Endothelial cell (in vitro differentiated cells): ENCODE measurements at regions not wholly inside any gene's neighbourhood (a gene's known extent, or its start where the extent isn't known, plus 50 kb on each side); places are given as distances from the start of the nearest gene placed in this dataset.

ENCODE experiments used
- DNase-seq: peaks from one replicate; pipeline ENCODE4 v3.0.0; 2021; ENCODE audit warnings: low spot score
- H3K27ac Mint-ChIP-seq: one replicate; pipeline ENCODE4 v1.8.0; 2021; ENCODE audit warnings: mixed read lengths, inconsistent platforms; ENCODE audit not compliant: unreplicated experiment
- H3K27me3 Mint-ChIP-seq: one replicate; pipeline ENCODE4 v1.8.0; 2021; ENCODE audit warnings: mild to moderate bottlenecking, moderate library complexity, mixed read lengths, inconsistent platforms; ENCODE audit not compliant: unreplicated experiment
- H3K36me3 Mint-ChIP-seq: one replicate; pipeline ENCODE4 v1.8.0; 2021; ENCODE audit warnings: mild to moderate bottlenecking, low read depth, mixed read lengths, inconsistent platforms; ENCODE audit not compliant: unreplicated experiment
- H3K4me1 Mint-ChIP-seq: one replicate; pipeline ENCODE4 v1.8.0; 2021; ENCODE audit warnings: mild to moderate bottlenecking, mixed read lengths, inconsistent platforms; ENCODE audit not compliant: unreplicated experiment
- H3K4me3 Mint-ChIP-seq: one replicate; pipeline ENCODE4 v1.8.0; 2021; ENCODE audit warnings: mild to moderate bottlenecking, mixed read lengths, inconsistent platforms; ENCODE audit not compliant: unreplicated experiment
- H3K9me3 Mint-ChIP-seq: one replicate; pipeline ENCODE4 v1.8.0; 2021; ENCODE audit warnings: mixed read lengths, inconsistent platforms; ENCODE audit not compliant: unreplicated experiment
- CTCF ChIP-seq: fragments of 200-600 bp; sonication (generic); IDR thresholded peaks from one replicate; pipeline ENCODE4 v1.5.0; 2021; ENCODE audit warnings: antibody characterized with exemption; ENCODE audit not compliant: unreplicated experiment

- no peak for TF ChIP-seq CTCF
- DNase-seq, result no peak
- Mint-ChIP-seq H3K36me3 (no peaks in the 10 kb centered on the region), H3K27ac (no peak overlapping the region), H3K27me3 (no peaks in the 10 kb centered on the region), H3K4me1 (no peaks in the 10 kb centered on the region), H3K4me3 (no peak overlapping the region), H3K9me3 (no peaks in the 10 kb centered on the region)
These were observed 421.9 kb upstream of the KCNN2 start for GRCh38 chr5:113939988-113940387.

GRCh38 chr5:113950186-113950585 is 411.7 kb upstream of the KCNN2 start:
- Mint-ChIP-seq H3K27me3 (peaks cover 4% of the 10 kb centered on the region), H3K27ac (no peak overlapping the region), H3K4me1 (no peaks in the 10 kb centered on the region), H3K4me3 (no peak overlapping the region), H3K36me3 (no peaks in the 10 kb centered on the region), H3K9me3 (peaks cover 4% of the 10 kb centered on the region)
- no peak for DNase-seq
- TF ChIP-seq CTCF, result no peak

GRCh38 chr5:113965225-113965624 is 396.6 kb upstream of the KCNN2 start:
- Mint-ChIP-seq H3K4me1 (no peaks in the 10 kb centered on the region), H3K36me3 (no peaks in the 10 kb centered on the region), H3K27ac (no peak overlapping the region), H3K27me3 (peaks cover 2% of the 10 kb centered on the region), H3K9me3 (no peaks in the 10 kb centered on the region), H3K4me3 (no peak overlapping the region)
- DNase-seq, result no peak
- no peak for TF ChIP-seq CTCF

- no peaks in the 10 kb centered on the region for H3K36me3 Mint-ChIP-seq
These were observed 392.0 kb upstream of the KCNN2 start for GRCh38 chr5:113969901-113970300.

GRCh38 chr5:113971454-113971853 is 390.4 kb upstream of the KCNN2 start:
- no peak overlapping the region for H3K27ac Mint-ChIP-seq
- no peaks in the 10 kb centered on the region for H3K9me3 Mint-ChIP-seq
- H3K36me3 Mint-ChIP-seq, result no peaks in the 10 kb centered on the region
- H3K4me1 Mint-ChIP-seq, result no peaks in the 10 kb centered on the region
- no peak for TF ChIP-seq CTCF
- no peaks in the 10 kb centered on the region for H3K27me3 Mint-ChIP-seq
- no peak for DNase-seq
- no peak overlapping the region for H3K4me3 Mint-ChIP-seq

More at GRCh38 chr5:113969901-113970300, 392.0 kb upstream of the KCNN2 start:
- H3K4me3 Mint-ChIP-seq, result no peak overlapping the region
- DNase-seq, result no peak
- H3K27ac Mint-ChIP-seq, result no peak overlapping the region
- H3K9me3 Mint-ChIP-seq, result no peaks in the 10 kb centered on the region
- H3K27me3 Mint-ChIP-seq, result no peaks in the 10 kb centered on the region
- TF ChIP-seq CTCF, result no peak
- H3K4me1 Mint-ChIP-seq, result no peaks in the 10 kb centered on the region
